ENCODE measurements at regions not wholly inside any gene's neighbourhood (a gene's known extent, or its start where the extent isn't known, plus 50 kb on each side); places are given as distances from the start of the nearest gene placed in this dataset.

DNA sequence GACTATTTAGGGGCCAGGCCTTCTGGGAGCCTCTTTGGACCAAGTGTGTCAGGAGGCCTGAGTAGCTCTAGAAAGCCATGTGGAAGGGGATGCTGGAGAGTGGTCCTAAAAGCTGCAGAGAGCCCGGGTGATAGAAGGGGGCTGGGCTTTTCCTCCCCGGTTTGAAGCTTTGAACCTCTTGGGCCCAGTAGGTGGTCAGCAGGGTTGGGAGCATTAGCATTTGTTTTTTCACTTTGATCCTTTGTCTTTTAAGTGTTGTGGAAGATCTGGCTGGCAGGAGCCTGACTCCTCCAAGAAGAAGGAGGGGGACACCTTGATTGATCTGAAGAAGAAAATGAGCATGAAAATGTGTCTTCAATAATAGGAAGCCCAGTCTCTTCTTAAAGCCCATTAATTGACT lies 596.6 kb downstream of the INSC start:
- Histone ChIP-seq H2BK120ac (ENCODE audit: low read depth, low read length, poor library complexity, severe bottlenecking) (no peak overlapping the region), H2BK20ac (ENCODE audit: low read depth, low read length, poor library complexity, severe bottlenecking) (no peak overlapping the region), H3K27me3 (ENCODE audit: insufficient read depth, low read length) (no peaks in the 10 kb centered on the region; the same call in 1 of the 2 replicates), H3K79me1 (ENCODE audit: insufficient read depth, low read depth, low read length, poor library complexity, severe bottlenecking) (no peaks in the 10 kb centered on the region), H3K4ac (ENCODE audit: low read depth, low read length) (no peak overlapping the region), H3K9ac (ENCODE audit: extremely low read depth, insufficient read length, low read length) (no peak overlapping the region), H3K79me2 (ENCODE audit: insufficient read depth, low read length) (no peaks in the 10 kb centered on the region), H3K23me2 (ENCODE audit: insufficient read length, low read depth, low read length, poor library complexity, severe bottlenecking) (no peaks in the 10 kb centered on the region), H4K5ac (ENCODE audit: insufficient read length, low read depth, low read length) (no peak overlapping the region), H2BK5ac (ENCODE audit: insufficient read length, low read length) (no peak overlapping the region), H2BK15ac (ENCODE audit: low read depth, low read length) (no peak overlapping the region), H4K91ac (ENCODE audit: insufficient read length, low read depth, low read length) (no peak overlapping the region), H3K4me1 (ENCODE audit: insufficient read depth, low read length) (peaks cover 7% of the 10 kb centered on the region; the same call in 1 of the 2 replicates), H3K18ac (ENCODE audit: insufficient read length, low read depth, low read length) (no peak overlapping the region), H2AK5ac (ENCODE audit: insufficient read length, low read length) (no peak overlapping the region), H3K14ac (ENCODE audit: insufficient read depth, low read length) (no peak overlapping the region), H3T11ph (ENCODE audit: low read length) (no peak overlapping the region), H3K4me2 (ENCODE audit: insufficient read depth, insufficient read length, low read length) (peak overlapping the region; percentile 5), H4K8ac (replicated peaks; ENCODE audit: insufficient read length, low read depth, low read length) (no peak overlapping the region), H2AFZ (ENCODE audit: low read length) (no peak overlapping the region), H3K56ac (ENCODE audit: insufficient read length, low read depth, low read length) (no peak overlapping the region), H3K9me3 (ENCODE audit: control insufficient read depth, low read depth, low read length) (no peaks in the 10 kb centered on the region), H4K20me1 (ENCODE audit: control insufficient read depth, insufficient read depth, insufficient read length) (no peaks in the 10 kb centered on the region), H3K23ac (ENCODE audit: insufficient read length, low read depth, low read length) (no peak overlapping the region), H2BK12ac (ENCODE audit: insufficient read length, low read depth, low read length) (no peak overlapping the region), H3K27ac (ENCODE audit: insufficient read length, low read depth, low read length) (no peak overlapping the region)
- peaks cover 88% of the 10 kb centered on the region for H3K27me3 Mint-ChIP-seq (ENCODE audit: low read depth)
- peaks cover 4 to 6% of the 10 kb centered on the region in 2 experiments; a peak in 4 of 5 replicates for H3K9me3 Mint-ChIP-seq
- no peak overlapping the region for H3K27ac Mint-ChIP-seq
- TF ChIP-seq, protein P1, sequence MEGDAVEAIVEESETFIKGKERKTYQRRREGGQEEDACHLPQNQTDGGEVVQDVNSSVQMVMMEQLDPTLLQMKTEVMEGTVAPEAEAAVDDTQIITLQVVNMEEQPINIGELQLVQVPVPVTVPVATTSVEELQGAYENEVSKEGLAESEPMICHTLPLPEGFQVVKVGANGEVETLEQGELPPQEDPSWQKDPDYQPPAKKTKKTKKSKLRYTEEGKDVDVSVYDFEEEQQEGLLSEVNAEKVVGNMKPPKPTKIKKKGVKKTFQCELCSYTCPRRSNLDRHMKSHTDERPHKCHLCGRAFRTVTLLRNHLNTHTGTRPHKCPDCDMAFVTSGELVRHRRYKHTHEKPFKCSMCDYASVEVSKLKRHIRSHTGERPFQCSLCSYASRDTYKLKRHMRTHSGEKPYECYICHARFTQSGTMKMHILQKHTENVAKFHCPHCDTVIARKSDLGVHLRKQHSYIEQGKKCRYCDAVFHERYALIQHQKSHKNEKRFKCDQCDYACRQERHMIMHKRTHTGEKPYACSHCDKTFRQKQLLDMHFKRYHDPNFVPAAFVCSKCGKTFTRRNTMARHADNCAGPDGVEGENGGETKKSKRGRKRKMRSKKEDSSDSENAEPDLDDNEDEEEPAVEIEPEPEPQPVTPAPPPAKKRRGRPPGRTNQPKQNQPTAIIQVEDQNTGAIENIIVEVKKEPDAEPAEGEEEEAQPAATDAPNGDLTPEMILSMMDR (conservative IDR thresholded peaks at IDR 0.05) = no peak
- H3K4me3 Mint-ChIP-seq = peak overlapping the region in 1 of 2 experiments; percentile 20; a peak in 1 of 5 replicates
- peaks cover 23 to 24% of the 10 kb centered on the region in 2 experiments for H3K4me1 Mint-ChIP-seq
- peaks cover 0 to 1% (median 0%) of the 10 kb centered on the region in 3 experiments; a peak in 2 of 7 replicates for H3K36me3 Mint-ChIP-seq (ENCODE audit: insufficient read depth in 1 of 3, low read depth in 3 of 3)
- no CpG with 5 or more reads among the region's 2 CpGs for WGBS (ENCODE audit: extremely low coverage, insufficient read length, low lambda C conversion rate)
- peak; percentile 68 for DNase-seq

Measured in H9 (cell line).